ENCODE measurements at regions not wholly inside any gene's neighbourhood (a gene's known extent, or its start where the extent isn't known, plus 50 kb on each side); places are given as distances from the start of the nearest gene placed in this dataset.

- no peak for TF ChIP-seq CTCF (conservative IDR thresholded peaks at IDR 0.05; ENCODE audit: low read depth, low read length)
- DNase-seq (ENCODE audit: low read depth) = no peak
Observed at GRCh38 chr5:165808335-165808734, 2302.9 kb downstream of the MAT2B start.

GRCh38 chr5:165809914-165810313 lies 2304.5 kb downstream of the MAT2B start:
- no peak overlapping the region for H3K4me3 ChIP-seq (ENCODE audit: low read length)
- DNase-seq (ENCODE audit: low read depth) = no peak
- no peak for TF ChIP-seq CTCF (conservative IDR thresholded peaks at IDR 0.05; ENCODE audit: low read depth, low read length)

More at GRCh38 chr5:165808335-165808734, 2302.9 kb downstream of the MAT2B start:
- no peak overlapping the region for H3K4me3 ChIP-seq (ENCODE audit: low read length)

GRCh38 chr5:165829504-165829903 lies 2324.1 kb downstream of the MAT2B start:
- no peak overlapping the region for H3K4me3 ChIP-seq (ENCODE audit: low read length)
- no peak for DNase-seq (ENCODE audit: low read depth)
- no peak for TF ChIP-seq CTCF (conservative IDR thresholded peaks at IDR 0.05; ENCODE audit: low read depth, low read length)

GRCh38 chr5:165834891-165835290 lies 2329.5 kb downstream of the MAT2B start:
- H3K4me3 ChIP-seq (ENCODE audit: low read length) = no peak overlapping the region
- DNase-seq (ENCODE audit: low read depth) = no peak
- no peak for TF ChIP-seq CTCF (conservative IDR thresholded peaks at IDR 0.05; ENCODE audit: low read depth, low read length)

- DNase-seq (ENCODE audit: low read depth) = no peak
- H3K4me3 ChIP-seq (ENCODE audit: low read length) = no peak overlapping the region
- no peak for TF ChIP-seq CTCF (conservative IDR thresholded peaks at IDR 0.05; ENCODE audit: low read depth, low read length)
Observed at GRCh38 chr5:165836046-165836445, 2330.6 kb downstream of the MAT2B start.

GRCh38 chr5:165837286-165837685 lies 2331.9 kb downstream of the MAT2B start:
- TF ChIP-seq CTCF (conservative IDR thresholded peaks at IDR 0.05; ENCODE audit: low read depth, low read length) = no peak
- no peak for DNase-seq (ENCODE audit: low read depth)
- H3K4me3 ChIP-seq (ENCODE audit: low read length) = no peak overlapping the region

- TF ChIP-seq CTCF (conservative IDR thresholded peaks at IDR 0.05; ENCODE audit: low read depth, low read length) = no peak
- DNase-seq (ENCODE audit: low read depth) = no peak
- no peak overlapping the region for H3K4me3 ChIP-seq (ENCODE audit: low read length)
Observed at GRCh38 chr5:165844571-165844970, 2339.2 kb downstream of the MAT2B start.
